AG20443 (cell line): ENCODE measurements at regions not wholly inside any gene's neighbourhood (a gene's known extent, or its start where the extent isn't known, plus 50 kb on each side); places are given as distances from the start of the nearest gene placed in this dataset.

ENCODE experiments used
- DNase-seq: peaks from one replicate; pipeline ENCODE4 v3.0.0; 2012; ENCODE audit warnings: low spot score, mixed read lengths

DNA sequence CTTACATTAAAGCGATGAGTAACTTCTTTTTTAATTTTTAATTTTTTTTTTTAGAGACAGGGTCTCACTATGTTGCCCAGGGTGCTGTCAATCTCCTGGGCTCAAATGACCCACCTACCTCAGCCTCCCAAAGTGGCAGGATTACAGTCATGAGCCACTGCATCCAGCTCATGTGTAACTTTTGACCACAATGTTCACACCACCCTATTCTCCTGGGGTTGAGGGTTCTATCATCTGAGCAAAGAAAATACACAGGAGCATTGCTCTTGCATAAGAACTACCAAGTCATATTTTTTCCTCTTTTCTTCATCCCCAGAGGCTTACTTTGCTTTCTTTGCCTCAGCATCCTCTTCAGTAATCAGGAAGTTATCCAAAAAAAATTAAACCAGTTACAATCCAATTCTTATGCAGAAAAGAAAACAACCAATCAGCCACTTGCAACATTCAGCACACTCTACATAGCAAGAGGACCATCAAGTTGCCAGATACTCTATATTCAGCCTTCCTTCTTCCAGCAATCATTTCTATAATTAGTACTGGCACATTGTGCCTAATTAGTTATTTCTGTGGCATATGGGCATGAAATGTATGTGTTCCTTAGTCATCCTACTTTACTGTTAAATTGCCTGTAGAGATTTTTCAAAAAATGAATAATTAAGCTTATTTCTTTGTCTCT lies 345.6 kb downstream of the AKAIN1 start:
- DNase-seq = no peak

DNA sequence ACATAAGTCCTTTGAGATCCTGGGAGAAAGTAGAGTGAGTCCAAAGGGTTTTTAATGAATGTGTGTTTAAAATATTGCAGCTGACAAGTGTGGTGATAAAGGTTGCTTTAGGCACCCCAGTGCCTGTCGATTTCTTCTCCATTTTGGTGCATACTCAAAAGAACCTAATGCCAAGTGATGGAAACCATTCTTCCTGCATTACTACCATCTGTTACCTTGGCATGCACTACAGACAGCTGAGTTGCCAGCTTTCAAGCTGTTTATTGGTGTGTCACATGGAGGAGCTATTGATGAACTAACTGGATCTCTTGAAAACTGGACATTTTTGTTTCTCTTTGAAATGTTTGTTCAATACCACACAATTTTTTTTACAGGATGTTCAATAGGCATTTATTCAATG lies 350.0 kb downstream of the AKAIN1 start:
- no peak for DNase-seq

DNA sequence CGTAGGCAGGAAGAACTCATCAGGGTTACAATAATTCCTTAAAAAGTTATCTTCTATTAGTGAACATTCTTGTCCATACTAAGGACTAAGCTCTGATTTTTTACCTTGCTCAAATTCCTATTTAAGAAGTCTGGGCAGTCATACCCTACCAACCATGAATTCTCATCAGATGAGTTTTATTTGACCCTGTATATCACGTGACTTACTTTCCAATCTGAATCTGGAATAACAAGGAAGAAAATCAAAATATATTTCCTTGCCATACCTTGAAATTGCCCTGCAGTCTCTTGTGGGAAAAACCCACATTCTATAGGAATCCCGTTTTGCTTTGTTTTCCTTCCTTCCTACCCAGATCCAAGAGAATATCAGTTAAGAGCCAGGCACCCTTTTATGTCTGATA lies 352.7 kb downstream of the AKAIN1 start:
- DNase-seq = no peak

DNA sequence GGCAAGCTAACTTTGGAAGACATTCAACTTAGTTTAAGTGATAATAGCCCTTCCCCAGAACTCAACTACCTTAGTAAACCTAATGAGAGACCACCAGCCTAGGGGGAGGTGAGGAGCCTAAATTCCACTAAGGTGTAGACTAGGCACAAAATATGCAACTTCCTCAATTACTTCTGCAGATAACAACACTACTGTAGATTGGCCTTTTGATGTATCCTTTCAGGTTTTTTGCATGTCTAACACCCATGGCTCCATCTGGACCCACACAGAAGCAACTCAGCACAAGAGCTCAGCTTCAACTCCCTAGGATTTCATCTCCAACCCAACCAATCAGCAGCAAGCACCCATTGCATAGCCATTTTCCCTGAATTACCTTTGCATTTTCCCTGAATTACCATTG lies 353.3 kb downstream of the AKAIN1 start:
- DNase-seq = no peak

DNA sequence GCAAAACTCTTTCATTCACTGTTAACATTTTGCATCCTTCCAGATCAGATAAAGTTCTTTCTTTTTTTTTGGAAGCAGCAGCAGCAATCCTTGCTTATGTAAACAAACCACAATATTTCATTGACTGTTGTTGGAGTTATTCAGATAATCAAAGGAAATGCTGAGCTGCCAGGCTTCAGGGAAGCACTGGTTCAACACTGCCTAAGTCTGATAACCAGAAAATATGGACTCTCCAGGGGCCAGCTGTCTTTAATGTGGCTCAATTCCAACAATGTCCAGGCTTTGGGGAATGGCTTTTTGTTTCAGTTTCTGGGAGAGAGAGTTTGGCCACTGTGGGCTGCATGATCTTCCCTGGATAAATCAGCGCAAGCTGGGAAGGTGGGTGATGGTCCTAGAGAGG lies 354.3 kb downstream of the AKAIN1 start:
- DNase-seq = no peak

DNA sequence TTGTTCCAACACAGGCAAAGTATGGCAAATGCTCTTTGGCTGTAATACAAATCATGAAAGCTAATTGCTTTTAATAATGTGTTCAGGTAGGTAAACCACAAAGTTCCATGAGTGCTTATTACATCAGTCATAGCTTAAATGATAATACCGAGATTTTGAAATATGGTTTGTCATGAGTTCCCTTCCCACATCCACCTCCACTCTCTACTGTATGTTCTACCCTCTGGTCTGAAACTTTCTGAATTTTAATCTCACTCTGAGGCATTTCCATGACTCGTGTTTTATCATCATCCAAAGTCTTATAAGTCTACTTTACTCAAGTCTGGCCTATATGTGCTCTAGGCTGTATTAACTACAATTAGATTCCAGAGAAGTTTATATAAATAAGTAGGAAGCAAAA lies 354.8 kb downstream of the AKAIN1 start:
- DNase-seq = no peak

DNA sequence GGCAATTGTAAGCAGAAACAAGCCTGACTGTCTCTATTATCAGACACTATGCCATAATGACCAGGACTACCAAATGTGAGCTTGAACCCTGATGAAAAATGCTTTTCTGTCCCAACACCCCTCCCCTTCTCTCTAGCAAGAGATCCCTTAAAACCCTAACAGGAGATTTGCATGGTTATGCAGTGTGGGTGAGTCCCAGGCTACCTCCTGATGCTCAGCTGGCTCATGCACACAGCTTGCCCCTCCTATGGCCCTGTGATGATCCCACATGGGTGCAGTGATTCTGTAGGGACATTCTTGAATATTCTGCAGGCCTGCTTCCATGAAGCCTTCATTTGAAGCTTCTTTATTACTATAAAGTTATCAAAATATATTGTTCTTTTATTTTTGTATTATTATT lies 357.4 kb downstream of the AKAIN1 start:
- no peak for DNase-seq

DNA sequence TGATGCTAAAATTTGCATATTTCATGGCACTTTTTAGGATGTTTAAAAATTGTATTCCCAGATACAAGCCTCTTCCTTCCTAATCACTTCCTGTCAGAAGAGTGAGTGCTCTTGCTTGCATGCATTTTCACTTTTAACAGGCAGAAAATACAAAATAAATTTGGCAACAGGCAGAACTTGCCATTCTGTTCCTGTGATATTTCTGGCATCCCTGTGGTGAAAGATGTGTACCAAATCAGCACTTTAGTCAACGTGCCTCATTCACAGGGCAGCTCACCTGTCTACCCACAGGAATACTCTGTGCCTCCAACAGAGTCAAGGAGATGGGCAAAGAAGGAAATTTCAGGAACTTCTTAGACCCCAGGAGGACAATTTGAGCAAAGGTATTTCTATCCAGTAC lies 360.9 kb downstream of the AKAIN1 start:
- DNase-seq = no peak

DNA sequence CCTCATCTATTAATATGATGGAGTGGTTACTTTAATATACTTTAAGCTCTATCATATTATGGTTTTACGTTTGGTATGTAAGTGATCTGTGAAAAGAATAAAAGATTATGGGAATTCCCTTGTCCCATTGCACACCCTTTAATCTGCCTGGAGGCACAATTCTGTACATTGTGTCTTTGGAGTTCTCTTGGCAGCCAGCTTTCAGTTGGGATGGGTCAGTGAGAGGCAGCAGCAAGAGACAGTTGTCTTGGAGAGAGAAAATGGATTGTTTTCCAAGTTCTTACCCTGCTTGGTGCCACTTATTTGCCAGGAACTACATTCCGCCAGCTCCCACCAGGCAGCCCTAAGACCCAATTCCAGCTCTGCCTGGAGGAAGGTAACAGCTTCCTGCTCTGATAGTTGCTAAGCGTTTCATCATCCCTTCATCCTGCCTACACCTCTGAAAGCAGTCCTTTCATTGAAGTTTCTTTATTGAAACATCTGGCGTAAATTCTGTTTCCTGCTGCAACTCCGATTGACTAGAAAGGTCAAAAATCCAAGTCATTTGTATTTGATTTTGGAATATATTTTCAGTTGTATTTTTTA lies 365.2 kb downstream of the AKAIN1 start:
- DNase-seq = no peak

DNA sequence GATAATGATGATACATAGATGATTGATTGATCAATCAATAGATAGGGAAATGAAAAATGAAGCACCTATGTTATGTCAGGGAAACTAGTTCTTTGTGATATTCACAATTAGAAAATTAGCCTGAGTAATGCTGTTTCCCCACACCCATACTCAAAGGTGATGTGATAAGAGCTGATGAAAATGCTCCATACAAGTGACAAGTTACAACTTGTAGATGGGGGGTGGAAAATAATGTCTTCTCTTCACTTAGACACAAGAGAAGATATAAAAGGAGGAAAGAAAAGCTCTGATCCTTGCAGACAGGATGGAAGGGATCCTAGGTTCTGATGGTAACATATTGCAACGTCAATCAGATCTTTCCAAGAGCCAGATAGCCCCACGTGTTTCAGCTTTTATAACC lies 365.9 kb downstream of the AKAIN1 start:
- DNase-seq = no peak

DNA sequence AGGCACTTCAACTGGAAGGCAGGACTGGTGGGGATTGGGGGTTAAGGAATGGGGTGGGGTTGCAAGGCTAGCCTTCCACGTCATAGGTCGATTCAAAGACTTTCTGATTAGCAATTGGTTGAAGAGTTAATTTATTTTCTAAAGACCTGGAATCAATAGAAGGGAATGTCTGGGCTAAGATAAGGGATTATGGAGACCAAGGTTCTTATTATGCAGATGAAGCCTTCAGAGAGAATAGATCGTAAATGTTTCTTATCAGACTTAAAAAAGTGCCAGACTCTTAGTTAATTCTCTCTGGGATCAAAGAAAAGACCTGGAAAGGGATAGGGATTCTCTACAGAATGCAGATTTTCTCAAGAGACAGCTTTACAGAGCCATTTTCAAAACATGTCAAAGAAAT lies 368.0 kb upstream of the DLGAP1 start:
- DNase-seq = no peak

DNA sequence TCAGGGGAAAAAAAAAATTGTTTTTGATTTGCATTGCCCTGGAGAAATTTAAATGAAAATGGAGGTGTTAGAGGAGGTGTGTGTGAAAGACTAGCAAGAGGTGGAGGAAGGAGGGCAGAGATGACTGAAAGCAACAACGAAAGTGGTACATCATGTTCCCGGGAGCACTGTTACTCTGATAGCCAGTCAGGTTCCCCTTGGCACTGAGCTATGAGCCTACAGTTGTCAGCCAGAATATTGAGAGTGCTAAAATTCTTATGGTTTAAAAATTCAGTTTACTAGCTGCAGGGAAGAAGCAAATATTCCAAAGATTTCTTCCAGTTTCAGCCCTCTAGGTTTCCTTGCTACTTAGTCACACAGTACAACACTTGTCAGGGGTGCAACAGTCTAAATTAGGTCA lies 366.7 kb upstream of the DLGAP1 start:
- no peak for DNase-seq

DNA sequence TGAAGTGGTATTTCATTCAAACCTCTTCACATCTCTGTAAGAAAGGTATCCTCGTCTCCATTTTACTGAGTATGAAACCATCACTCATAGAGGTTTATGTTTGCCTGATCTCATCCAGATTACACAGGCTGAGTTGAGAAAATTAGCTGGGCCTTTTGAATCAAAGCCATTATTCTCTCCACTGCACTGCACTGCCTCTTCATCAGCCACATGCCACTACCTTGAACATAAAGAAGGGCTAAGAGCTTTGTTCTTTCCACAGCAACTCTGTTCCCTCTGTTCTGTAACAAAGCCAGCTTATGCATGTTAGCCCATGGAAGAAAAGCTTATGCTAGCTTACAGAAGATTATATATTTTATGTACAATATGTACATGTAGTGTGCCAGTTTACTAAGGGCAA lies 362.6 kb upstream of the DLGAP1 start:
- no peak for DNase-seq

DNA sequence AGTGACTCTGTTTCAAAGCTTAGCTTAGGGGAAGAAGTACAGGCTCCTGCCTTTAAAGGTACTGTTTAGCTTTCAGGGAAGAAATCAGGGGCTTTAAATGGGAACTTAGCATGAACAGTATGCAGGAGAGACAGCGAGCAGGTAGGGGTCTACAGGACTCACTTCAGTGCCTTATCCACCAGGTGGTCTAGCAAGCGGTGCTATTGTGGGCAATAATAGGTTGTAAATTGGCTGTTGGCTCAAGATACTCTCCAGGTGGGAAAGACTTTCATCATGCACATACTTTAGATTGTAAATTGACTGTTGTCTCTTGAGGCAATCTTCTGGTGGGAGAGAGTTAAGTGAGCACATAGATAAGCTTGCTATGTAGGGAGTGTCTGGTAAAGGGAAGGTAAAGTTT lies 358.6 kb upstream of the DLGAP1 start:
- DNase-seq = no peak

DNA sequence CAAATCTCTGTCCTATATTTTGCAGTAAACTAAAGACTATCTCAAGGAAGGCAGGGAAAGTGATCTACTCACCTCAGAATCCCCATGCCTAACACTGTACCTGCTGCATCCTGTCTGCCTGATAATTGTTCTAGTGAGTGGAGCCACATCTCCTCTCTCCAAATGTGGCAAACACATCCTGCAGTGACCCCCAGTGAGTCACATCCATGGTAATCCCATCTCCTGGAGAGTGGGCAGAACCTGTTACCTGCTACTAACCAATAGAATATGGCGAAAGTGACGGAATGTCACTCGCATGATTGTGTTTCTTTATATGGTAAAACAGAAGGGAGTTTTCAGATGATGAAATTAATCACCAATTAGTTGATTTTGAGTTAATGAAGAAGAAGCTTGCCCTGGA lies 353.8 kb upstream of the DLGAP1 start:
- DNase-seq = no peak

DNA sequence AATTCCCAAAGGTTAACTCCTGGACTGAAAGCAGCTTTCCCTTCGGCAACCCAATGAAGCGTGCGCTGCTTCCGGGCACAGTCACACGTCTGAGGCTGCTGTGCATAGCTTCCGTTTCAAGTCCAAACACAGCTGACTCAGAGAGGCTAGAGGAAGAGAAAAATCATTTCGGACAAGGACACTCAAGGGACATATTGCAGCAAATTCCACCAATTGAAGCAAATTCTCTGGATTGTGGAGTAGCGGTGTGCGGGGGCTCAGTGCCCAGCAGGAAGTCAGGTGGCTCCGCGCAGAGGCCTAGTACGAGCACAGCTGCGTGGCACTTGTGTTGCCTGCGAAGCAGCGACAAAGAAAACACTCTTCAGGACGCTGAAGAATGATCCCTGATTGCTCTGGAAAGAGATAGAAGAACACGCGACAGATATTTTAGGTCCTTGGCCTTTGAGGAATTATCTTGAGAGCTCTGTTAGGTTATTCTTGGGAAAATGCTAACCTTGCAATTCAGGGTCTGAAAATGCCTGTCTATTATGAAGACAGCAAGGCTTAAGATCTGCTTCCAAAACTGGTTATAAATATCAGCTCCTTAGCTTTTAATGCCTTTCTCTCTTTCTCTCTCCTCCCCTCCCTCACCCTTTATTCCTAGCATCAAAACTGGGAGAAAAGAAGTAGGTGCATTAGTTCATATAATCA lies 352.6 kb upstream of the DLGAP1 start:
- DNase-seq = no peak

DNA sequence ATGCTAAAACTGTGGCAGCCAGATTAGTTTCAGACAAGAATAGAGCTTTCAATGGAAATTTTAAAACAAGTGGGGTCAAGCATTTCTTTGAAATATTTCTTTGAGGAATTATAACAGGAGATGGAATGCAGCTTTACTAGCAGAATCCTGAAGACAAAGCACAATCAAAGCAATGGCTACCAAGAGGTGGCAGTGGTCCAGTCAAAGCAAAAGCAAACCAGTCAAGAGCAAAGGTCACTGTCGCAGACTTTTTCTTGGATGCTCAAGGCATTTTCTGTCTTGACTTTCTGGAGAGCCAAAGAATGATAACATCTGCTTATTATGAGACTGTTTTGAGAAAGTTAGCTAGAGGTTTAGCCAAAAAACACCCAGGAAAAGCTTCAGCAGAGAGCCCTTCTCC lies 351.2 kb upstream of the DLGAP1 start:
- no peak for DNase-seq

DNA sequence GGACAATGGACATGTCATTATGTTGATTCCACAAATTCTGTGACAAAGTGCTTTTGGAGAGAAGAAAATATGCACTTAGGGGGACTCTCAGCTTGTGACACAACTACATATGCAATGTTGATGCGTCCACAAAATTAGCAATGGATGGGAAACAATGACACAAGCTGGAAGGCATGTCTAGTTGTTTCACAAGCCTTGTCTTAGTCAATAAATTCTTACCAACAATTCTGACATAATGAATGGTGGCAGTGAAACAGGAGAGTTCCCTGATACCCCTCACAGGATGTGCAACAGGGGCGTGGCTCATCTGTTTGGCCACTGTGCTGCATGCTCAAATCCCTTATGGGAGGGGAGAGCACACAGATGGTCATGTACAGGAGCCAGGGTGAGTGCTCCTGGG lies 347.2 kb upstream of the DLGAP1 start:
- no peak for DNase-seq

DNA sequence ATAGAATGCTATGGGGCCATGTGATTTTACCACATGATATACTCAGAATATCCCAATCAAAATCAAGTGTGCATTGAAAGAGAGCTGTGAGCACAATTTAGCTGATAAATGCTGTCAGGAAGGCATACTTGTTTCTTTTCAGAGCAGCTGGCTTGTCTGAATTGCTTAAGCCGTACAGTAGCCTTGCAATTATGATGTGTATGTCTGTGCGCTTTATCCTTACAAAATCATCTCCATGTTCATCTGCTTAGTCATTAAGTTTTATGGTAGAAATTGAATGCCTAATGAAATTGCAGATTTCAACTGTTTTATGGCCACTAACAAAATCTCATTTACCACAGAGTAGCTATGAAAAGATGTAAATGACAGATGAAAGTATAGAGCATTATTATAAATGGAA lies 346.0 kb upstream of the DLGAP1 start:
- DNase-seq = no peak

DNA sequence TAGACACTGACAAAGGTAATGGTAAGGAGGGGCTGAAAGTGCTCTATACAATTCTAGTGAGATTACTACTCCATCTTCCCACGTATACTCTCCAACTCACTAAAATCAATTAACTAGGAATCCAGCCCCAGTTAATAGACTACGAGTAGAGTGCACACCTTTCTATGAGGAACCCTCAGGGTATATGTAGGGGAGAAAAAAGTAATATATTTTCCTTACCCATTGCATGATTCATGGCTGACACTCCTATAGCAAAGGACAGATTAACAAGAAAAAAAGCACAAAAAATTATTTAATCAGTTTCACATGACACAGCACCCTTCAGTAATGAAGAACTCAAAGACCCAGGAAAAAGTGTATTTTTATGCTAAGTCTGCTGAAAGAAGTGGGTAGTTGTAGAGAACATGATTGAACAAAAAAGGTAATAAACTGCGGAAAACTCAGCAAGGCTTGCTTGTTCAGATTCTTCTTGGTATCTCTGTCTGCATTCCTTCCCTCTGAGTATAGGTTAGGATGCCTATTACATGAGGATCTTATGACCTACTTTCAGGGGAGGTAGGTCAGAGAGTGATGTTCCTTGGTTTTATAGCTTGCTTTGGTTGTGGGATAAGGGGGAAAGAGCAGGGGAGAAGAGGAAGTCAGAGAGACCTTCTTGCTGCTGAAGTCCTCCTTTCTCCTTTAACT lies 342.0 kb upstream of the DLGAP1 start:
- no peak for DNase-seq

DNA sequence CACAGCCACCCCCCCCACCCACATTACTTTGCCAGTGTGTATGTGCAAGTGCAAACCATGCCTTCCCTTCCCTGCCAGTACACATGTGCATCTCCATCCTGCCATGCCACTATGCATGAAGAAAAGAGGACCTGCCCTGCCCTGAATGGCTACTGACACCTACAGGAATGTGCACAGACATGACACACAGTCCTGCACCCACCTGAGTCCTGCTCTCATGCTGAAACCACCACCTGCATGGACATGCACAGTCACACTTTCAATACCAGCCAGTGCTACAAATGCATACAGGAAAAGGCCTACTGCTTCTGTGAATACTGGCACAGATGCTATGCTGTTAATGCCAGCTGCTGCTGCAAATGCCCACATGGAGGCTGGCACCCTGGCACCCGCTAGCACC lies 334.4 kb upstream of the DLGAP1 start:
- no peak for DNase-seq

DNA sequence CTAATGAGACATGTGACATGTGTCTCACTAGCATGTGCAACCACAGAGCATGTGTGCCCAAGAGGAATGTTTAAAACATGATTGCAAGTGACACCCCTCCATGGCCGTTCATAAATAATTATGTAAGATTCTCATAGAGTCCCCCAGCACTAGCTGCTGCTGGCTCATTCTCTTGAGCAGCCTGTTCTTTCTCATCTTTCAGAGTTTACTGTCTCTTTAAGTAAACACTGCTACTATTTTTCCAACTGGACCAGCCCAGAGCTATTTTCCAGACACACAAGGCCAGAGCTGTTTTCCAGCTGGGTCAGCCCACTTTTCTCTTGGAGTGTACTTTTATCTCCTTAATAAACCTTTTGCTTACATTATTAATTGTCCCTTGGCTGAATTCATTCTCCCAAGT lies 326.8 kb upstream of the DLGAP1 start:
- no peak for DNase-seq

DNA sequence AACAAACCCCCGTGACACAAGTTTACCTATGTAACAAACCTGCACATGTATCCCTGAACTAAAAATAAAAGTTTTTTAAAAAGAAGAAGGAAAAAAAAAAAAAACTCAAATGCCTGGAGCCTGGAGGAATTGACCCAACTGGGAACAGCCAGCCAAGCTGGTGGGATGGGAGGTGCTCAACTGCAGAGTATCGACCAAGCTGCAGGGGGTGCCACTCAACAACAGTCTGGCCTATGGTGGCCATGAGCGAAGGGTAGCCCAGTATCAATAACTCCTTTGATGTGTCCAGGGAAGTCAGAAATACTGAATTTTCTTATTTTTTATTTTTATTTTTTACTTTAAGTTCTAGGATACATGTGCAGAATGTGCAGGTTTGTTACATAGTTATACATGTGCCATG lies 310.3 kb upstream of the DLGAP1 start:
- DNase-seq = no peak
